NCI-H2107 treated with DMSO at 0.1 percent for 48 hours (cell line): ENCODE measurements at regions not wholly inside any gene's neighbourhood (a gene's known extent, or its start where the extent isn't known, plus 50 kb on each side); places are given as distances from the start of the nearest gene placed in this dataset.
"Not testable (repeated sequence)": the region's sequence is repeated elsewhere in the genome, so short reads cannot be mapped to it uniquely, and the experiment has no call there.

Experiments
- DNase-seq: peaks from one replicate; lab custom pipeline; 2025; ENCODE audit not compliant: unreplicated experiment; lab: John Stamatoyannopoulos, UW

DNA sequence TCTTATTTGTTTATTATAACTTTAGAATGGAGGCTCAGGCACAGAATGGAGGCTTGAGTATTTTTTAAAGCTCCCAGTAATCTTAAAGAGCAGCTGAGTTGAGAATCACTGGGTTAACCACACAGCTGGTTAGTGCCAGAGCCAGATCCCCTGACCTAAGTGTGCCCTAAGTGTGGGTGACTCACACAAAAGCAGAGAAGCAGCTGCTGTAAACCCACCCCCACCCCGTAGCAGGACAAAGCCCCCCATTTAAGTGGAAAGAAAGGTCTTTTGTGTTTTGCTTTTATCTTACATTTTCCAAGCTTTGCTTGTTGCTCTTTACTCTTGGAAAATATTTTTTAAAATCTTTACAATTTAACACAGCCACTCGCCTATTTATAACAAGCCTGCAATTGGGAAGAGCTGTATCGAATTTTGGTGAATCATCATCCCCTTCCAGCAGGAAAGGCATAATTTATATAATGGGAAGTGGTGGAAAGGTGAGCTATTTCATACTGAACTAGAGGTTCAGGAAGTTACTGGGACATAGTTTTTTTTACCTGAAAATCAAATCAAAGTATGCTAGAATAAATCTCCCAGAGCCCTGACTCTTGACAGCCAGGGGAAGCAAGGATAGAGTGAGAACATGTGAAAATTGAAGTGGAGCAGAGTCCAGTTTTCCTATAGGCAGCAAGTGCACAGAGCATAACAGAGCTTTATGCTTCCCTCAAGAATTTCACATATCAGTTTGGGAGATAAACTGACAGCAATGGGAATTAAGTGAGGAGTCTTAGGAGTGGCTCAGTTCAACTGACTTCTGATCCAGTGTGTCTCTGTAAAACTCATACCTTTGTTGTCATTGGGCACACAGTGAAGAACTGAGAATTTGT, 405.7 kb downstream of the AASDHPPT start:
- DNase-seq, result no peak

DNA sequence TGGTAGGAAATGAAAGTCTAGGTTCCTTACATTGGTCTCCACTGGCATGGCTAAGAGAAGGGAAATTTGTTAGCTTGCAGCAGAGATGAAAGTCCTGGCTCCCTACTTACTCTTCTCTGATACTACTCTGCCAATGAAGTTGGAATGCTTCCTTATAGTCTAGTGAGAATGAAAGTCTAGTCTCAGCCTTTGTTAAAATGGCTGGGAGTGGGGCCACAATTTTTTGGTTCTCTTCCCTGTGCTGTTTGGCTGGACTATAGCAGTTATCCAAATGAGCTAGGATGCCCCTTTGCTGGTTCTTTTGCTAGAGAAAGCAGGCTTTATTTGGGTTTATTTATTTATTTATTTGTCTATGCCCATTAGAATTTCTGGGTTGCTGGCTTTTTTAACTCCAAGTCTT, 414.3 kb downstream of the AASDHPPT start:
- no peak for DNase-seq

DNA sequence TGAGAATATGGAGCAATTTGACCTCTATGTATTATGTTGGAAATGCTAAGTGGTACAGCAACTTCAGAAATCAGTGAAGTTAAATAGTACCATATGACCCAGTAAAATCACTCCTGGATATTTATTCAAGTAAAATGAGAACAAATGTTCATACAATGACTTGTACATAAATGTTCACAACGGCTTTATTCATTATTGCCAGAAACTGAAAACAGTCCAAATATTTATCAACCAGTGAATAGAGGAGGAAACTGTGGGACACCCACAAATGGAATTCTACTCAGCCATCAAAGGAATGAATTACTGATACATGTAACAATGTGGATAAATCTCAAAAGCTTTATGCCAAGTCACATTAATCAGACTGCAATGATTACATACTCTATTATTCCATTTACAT, 416.3 kb downstream of the AASDHPPT start:
- no peak for DNase-seq

DNA sequence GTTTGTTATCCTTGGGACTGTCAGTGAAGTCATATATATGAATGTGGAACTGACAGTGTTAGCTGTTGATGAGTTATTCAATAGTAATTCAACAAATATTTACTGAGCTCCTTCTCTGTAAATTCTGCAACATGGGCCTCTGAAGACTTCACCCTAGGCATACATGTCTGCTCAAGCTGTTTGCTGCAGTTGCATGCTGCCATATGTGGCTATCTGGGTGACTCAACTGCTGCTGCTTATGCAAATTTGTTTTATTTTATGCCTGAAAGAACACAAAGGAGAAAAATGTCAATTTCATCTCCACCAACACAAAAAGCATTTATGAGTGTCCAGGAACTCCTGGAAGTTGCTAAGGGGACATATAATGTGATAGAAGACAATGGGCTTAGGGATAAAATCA, 417.6 kb downstream of the AASDHPPT start:
- DNase-seq, result no peak

DNA sequence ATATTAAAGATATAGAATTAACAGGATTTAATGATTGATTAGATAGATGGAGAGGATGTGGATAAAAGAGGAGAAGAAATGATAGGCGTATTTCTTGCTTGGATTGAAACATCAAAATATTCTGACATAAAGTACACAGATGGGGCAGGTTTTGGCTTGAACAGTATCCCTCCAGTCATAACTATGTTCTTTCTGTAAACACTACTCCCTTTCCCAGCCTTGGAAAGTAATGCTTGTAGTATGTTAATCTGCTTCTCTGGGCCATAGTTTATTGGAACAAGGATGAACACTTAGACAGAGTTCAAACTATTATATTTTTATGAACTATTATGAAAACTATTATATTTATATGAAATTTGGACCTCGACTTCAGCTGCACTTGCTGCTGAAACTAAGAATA, 419.2 kb downstream of the AASDHPPT start:
- no peak for DNase-seq

DNA sequence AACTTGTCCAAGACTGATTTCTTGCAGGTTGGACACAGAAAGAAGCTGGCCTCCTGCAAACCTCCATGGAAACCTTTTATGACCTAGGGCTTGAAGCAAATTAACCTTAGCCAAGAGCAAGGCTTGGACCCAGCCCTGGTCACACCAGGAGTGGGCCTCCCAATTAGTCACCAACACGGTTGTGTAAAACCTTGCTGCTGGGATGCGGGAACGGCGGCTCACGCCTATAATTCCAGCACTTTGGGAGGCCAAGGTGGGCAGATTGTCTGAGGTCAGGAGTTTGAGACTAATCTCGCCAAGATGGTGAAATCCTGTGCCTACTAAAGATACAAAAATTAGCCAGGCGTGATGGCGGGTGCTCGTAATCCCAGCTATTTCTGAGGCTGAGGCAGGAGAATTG, 419.9 kb downstream of the AASDHPPT start:
- no peak for DNase-seq

DNA sequence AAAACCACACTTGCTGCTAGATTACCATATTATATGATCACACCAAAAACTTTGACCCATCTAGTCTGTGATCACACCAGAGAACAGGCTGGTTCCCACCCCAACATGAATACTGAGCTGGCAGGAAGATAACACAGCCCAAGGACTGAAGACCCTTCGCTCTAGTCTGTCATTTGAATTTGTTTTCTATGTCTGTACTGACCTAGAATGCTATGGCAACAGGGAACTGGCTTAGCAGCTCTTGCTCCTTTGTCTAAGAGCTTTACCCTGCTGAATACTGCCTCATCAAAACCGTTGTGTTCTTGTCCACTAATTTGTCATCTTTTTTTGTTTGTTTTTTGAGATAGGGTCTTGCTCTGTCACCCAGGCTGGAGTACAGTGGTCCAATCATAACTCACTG, 420.4 kb downstream of the AASDHPPT start:
- no peak for DNase-seq

DNA sequence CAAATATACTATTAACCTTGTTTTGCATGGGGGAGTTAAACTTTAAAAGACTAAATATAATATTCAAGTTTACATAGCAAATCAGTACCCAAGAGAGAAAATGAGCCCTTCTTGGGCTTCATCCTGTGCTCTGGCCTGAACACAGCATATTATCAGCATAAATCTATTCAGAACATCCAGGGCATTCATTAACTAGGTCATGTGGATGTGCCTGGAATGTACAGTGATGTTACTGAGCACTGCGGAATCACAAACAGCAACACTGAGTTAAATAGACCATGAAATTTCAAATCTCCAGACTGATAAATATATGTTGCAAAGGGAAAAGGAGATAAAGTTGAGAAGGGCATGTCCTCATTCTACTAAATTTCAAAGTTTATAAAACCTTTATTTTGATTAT, 426.4 kb downstream of the AASDHPPT start:
- no peak for DNase-seq

DNA sequence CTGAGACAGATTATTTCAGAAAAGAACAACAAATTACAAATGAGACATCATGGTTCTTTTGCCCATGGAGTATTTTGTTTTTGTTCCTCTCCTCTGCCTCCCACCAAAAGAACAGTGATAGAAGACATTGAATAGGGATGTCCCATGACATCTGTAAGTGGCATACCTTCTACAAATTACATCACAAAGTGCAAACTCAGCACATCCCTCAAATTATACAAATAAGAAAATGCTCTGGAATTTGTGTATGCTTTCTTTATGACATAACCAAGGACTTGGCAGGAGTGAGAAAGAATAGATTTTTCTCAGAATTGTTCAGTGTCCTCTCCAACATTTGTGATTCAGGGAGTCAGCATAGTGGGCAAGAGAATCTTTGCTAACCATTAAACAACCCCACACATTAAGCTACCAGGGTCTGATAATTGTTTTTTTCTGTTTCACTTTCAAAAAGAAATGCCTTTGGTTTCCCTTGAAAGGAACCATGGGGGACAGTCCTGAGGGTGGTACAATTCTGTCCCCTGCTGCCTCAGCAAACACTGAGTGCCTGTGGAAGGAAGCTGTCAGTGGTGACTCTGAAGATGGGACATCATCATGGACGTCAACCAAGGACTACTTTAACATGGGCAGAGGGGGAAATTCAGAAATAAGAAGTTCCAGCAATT, 430.3 kb downstream of the AASDHPPT start:
- no peak for DNase-seq

DNA sequence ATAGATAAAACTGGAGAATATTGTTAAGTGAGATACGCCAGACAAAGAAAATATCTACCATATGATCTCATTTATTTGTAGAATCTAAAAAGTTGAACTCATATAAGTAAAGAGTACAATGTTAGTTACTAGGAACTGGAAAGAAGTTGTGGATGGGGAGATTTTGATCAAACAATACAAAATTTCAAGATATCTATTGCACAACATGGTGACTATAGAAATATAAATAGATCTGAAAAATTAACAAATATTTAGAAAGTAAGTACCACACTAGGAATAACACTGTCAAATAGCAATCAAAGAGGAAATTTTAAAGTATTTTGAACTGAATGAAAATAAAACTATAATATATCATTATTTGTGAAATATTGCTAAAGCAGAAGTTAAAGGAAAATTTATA, 437.2 kb downstream of the AASDHPPT start:
- DNase-seq, result no peak

DNA sequence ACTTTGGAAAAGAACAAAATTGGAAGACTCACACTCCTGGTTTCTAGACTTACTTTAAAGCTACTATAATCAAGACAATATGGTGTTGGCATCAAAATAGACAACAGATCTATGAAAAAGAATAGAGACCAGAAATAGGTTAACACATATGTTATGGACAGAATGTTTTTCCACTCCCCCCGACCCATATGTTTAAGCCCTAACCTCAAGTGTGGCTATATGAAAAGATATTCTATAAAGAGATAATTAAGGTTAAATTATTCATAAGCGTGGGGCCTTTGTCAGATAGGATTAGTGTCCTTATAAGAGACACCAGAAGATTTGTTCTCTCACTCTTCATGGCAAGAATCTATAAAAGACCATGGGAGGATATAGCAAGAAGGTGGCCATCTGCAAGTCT, 440.0 kb downstream of the AASDHPPT start:
- no peak for DNase-seq

DNA sequence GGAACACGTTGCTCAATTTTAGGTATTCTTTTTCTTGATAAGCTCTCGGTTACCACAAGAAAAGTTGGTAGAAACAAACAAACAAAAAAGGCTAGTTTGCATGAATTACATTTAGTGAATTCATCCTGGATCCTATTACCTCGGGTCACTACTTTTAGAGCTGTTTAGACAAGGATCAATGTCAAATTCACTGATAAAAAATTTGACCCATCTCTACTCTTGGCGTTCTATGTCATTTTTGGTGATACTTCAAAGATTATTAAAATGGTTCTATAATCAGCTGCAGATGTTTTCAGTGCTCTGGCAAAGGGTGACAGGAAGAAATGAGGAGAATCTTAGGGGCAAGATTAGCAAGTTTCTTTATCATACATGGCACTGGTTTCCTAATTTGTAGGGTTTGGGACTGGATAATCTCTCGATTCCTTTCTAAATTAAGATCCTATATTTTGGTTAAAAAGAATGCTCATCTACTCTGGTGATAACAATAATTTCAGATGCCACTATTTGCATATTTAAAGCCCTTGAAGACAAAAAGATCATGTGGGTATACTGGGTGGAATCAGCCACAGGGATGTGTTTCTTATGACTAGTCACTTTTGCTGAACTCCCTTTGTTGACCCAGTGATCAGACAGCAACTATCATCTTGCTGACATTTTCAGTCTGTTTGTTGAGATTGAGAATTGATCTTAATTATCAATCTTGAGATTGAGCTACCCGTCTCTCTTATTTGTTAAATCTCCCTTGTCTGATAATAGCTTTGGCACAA, 442.9 kb downstream of the AASDHPPT start:
- no peak for DNase-seq

DNA sequence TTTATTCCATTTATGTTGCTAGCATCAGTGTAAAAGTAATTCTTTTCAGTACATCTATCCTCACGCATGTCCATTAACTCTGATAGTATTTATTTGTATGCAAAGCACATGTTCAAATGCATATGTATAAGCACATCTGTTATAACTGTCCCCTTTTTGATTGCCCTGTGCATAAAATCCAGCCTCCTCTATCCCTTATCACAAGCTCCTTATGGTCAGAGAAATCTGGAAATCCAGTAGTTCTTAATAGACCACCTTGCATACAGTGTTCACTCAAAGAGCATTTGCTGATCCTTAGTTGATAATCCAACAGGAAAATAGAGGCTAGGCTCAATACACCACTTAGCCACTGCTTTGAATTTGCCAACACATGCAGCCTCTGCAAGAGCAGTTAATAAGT, 443.5 kb downstream of the AASDHPPT start:
- no peak for DNase-seq

DNA sequence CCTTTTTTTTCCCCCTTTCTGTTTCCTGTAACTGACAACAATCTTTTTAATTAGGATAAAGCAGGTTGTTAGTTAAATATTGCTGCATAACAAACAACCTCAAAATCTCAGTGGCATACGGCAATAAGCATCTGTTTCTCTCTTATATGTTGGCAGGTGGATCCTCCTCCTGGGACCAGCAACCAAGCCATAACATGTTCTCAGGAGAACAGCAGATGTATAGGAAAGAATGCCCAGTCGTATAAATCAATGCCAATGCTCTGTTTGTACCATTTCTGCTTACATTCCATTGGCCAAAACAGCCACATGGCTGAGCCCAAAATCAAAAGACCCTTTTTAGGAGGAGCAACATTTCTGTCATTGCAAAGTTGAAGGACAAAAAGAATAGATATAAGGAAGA, 445.7 kb downstream of the AASDHPPT start:
- DNase-seq, result no peak

DNA sequence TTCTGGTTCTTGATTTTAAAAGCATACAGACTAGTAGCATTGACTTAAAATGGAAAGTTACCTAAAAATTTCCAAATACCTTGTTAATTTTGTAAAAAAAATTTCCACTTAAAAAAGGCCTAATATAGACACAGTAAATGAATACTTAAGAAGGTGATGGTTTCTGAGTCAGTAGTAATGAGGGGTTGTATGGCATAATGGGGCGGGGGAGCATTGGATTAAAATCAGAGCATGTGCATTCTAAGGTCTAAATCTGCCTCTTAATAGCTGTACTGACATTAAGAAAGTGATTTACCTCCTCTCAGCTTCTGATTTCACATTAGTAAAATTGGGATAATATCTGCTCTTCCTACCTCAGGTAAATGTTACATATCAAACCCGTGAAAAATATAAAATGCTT, 446.5 kb downstream of the AASDHPPT start:
- DNase-seq, result no peak

DNA sequence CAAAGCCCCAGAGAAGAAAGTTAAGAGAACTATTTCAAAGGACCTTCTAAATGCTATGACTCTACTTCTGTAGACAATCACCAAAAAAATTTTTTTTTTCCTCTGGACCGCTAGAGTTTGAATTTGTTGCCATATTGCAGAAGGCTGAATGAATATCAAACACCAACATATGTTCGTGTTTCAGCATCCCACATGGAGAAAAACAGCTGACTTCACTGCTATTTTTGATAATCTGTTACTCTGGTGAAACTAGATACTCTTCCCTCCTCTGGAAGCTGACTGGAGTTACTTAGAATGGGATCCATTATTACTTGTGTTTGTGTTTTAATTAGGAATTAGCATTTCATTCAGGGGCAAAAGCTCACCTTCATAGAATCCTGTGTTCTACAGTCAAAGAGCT, 447.0 kb downstream of the AASDHPPT start:
- no peak for DNase-seq

DNA sequence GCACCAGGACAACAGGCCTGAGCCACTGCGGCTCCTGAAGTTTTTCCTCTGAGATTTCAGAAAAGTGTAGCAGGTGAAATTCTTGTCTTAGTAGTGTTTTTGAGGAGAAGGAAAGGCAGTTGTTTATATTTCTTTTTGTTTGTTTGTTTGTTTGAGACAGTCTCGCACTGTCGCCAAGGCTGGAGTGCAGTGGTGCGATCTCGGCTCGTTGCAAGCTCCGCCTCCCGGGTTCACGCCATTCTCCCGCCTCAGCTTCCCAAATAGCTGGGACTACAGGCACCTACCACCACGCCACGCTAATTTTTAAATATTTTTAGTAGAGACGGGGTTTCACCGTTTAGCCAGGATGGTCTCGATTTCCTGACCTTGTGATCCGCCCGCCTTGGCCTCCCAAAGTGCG, 454.2 kb downstream of the AASDHPPT start:
- not testable (repeated sequence) for DNase-seq

DNA sequence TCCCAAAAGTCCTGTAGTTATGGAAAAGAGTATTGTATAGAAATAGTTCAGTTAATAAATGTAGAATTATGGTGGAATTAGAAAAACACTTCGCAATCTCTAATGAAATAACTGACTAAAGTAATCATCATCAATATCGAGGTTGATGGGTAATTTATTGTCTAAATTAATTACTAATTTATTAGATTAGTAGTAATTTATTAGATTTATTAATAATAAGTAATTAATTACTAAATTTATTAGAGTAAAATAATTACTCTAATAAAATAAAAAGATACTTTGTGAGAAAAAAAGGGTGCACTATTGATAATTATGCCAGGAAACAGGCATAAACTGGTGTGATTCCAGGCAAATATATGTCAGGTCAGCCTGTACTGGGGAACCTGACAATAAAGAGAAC, 455.6 kb downstream of the AASDHPPT start:
- DNase-seq, result no peak

DNA sequence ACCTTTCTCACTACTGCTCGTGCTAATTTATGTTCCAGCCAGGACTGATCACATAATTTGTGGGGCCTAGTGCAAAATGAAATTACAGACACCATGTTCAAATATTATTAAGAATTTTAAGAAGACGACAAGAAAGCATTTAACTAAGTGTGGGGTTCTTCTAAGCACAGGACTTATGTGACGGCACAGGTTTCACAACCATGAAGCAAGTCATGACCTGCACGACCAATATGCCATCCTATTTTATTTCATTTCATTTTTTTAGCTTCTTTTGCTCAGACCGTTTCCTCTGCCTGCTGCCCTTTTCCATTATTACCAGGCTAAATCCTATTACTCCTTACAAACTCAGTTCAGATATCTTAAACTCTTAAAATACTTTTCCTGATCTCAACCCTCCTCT, 462.5 kb downstream of the AASDHPPT start:
- no peak for DNase-seq

DNA sequence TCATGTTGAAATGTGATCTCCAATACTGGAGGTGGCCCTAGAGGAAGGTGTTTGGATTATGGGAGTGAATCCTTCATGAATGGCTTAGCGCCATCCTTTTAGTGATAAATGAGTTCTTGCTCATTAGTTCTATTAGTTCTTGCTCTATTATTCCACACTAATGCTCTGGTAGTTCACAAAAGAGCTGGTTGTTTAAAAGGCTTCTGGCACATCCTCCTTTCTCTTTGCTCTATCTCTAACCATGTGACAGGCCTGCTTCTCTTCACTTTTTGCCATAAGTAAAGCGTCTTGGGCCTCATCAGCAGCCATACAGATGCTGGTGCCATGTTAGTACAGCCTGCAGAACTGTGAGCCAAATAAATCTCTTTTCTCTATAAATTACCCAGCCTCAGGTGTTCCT, 469.9 kb downstream of the GUCY1A2 start:
- no peak for DNase-seq

DNA sequence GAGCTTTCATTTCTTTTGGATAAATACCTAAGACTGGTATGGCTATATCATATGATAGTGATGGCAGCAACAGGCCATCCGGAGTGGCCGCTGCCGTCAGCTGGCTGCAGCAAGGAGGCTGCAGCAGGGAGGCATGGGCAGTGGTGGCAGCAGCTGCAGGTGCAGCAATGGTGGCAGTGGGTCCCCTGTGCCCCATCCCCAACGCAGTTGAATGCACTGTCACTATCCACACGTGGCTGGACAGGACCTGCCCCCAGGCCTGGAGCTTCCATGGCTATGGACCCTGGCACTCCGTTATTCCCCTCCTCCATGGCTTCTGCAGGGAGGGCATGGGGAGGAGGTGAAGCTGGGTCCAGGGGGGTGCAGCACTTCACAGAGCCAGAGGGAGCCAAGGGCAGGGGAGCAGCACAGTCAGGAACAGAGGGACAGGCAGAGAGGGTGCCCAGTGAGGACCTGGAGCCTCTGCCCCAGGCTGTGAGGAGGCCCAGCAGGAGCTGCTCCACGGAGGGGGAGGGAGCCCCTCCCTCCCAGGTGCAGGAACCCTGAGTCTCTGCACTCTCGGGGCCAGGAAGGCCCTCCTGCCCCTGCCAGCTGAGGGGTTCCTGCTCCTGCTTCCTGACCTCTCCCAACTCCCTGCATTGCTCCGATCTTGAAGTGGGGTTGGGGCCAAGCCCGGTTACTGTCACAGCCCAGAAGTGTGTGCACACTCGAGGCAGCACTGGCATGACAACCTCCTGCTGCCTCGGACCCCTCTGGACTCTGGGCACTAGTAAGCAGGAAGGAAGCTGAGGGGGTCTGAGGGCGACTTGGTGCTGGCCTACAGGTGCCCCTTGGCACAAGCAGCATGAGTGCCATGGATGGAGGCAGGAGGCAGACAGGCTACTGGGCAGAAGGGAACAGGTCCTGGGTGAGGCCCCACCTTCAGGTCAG, 466.3 kb downstream of the GUCY1A2 start:
- no peak for DNase-seq
